GM21447 (cell line): ENCODE measurements at regions not wholly inside any gene's neighbourhood (a gene's known extent, or its start where the extent isn't known, plus 50 kb on each side); places are given as distances from the start of the nearest gene placed in this dataset.

Experiments
- ATAC-seq: cut with Tn5 transposase; IDR thresholded peaks from one replicate; pipeline ENCODE4 v1.9.1; 2021; ENCODE audit not compliant: unreplicated experiment

DNA sequence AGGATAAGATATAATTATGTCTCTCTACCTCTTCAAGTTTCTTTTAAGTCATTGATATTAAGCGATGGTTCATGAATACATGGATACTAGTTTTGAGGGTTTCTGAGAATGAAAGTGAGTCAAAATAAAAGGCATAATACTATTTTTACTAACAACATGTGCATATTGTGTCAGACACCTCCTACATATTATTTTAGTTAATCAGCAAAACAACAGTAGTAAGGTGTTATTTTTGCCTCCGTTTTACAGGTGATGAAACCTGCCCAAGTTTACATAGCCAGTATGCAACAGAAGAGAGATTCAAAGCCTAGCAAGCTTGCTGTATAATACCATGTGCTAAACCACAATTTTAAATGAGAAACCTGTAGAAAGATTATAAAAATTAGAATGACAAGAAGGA is 544.1 kb downstream of the EPHA5 start:
- ATAC-seq, result no peak

DNA sequence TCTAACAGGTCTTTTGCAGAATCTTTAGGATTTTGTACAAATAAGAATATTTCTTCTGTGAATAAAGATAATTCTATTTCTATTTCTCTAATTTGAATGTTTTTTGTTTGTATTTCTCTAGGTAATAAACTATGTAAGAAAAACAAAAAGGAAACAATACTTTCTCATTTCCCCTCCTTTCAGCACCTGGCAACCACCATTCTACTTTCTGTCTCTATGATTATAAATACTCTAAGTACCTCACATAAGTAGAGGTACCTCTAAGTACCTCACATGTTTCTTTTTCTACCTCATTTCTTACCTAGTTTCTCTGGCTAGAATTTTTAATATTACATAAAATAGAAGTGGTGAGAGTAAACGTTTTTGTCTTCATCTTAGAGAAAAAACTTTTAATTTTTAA is 550.0 kb downstream of the EPHA5 start:
- no peak for ATAC-seq

DNA sequence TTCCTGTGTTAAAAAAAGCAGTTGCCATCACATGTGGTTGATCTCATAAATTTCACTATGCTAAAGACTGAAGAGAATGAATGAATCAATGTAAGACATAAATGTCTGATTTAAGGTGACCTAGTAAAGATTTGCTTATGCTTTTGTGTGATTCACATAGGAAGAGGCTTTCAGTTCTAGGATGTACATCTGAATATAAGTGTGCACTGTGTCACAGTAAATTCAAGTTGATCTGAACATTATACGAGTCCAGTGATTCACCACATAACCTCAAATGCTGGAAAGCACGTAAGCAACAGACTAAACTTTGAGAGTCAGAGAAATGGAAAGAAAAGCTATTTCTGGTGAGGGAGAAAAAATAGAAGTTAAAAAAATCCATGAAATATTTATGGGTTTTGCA is 567.9 kb downstream of the EPHA5 start:
- no peak for ATAC-seq

DNA sequence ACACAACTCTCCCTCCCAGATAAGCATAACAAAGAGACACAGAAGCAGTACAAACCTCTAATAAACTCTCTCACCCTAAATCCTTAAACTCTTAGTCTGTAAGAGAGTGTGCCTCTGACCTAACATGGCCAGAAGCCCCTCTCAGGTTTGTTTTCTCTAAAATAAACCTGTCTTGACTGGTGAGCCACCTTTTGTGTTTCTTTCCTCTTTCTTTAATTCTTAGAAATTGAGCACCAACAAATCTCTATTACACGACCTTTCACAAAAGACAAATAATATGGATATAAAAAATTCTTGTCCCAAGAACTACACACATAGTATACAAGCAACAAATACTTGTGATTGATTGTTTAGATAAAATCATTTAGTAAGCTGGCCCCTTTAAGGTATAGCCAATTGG is 573.7 kb downstream of the EPHA5 start:
- no peak for ATAC-seq

DNA sequence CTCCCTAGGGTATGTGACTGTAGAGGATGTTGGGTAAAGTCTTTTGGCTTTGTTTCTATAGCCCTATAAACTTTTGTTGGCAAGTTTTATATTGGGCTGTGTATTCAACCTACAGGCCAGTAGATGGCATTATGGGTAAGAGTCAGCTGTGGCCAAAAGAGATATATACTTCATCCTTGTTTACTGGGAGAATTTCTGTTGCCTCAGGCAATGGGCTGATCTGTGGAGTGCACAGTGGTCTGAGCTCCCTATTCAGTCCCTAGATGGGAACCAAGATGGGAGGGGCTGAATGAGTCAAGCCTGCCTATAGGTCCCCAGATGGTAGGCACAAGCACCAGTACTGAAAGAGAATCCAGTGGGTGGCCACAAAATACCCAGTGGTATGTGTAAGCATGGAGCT is 580.6 kb downstream of the EPHA5 start:
- ATAC-seq, result no peak

DNA sequence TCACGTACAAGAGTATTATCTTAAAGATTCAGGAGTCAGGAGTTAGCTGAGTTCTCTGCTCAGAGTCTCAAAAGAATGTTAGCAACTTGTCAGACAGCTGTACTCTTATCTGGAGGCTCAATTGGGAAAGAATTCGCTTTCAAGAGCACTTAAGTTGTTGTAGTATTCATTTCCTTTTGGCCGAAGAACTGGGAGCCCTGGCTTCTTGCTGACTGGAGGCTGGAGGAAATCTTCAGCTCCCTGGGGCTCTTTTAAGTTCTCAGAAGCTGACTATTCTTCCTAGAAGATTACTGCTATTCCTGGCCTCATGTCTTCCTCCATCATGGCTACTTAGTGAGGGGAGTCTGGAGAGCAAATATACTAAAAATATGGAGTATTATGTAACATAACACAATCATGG is 587.2 kb downstream of the EPHA5 start:
- ATAC-seq, result no peak

DNA sequence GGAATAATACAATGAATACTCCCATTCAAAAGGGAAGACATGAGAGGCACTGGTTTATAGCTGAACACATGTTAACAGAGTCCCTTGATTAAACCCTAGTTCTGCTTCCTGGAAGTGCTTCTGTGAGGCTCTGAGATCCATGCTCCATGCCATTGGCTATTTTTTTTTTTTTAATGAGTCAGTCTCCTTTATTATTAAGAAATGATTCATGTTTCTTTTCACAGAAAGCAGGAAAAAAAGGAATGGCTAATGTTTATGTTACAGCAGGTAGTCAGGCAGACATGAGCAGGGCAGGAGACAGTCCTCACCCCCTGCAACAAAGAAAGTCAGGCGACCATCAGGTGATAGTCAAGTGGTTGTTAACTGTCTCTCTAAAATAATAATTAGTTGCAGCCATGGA is 598.7 kb downstream of the EPHA5 start:
- no peak for ATAC-seq

DNA sequence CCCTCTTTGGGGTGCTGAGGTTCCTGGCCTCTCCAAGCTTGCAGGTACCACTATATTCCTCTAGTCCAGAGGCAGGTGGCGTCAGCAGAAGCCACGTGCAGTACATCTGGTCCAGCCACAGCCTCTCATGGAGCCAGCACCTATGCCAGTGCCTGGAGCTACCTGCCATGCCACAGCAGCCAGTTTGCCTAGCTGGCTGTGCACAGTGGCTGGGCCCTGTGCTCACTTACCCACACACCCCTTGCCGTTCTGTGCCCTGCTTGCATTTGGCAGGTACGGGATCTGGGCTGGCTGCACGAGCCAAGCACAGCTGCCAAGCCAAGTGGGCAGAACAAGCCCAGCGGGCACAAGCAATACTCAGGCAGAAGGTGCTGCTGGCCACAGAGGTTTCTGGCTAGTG is 601.1 kb downstream of the EPHA5 start:
- ATAC-seq, result no peak

DNA sequence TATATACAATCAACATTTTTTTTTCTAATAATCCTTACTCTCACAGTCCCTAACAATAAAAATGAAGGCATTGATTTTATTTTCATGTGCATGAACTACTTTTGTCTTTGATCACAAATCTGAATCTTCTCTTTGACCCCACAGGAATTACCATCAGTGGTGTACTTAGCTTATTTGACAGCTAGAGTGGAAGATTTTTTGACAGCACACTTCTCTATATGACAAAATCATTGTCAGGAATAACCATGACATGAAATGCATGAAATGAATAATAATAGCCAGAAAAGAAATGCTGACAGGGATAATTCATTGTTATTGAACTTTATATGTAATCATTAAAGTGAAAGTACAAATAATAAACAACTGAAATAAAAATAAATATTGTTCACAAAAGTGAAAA is 604.2 kb downstream of the EPHA5 start:
- ATAC-seq, result no peak

DNA sequence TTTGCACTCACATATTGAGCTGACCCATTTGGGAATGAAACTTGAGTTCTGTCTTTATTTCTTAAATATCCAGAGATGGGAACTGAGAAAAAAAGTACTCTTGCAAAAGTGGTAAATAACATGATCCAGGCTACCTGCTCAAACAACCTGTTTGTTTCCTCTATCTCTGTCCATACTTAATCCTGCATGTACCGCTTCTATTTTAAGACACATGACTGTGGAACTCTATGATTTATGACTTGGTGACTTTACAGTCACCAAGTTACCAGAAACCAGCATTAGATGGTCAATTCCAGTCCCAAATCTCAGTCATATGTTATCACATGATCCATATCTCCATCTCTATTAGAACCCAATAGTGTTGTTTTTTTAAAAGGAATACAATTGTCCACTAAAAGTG is 606.7 kb downstream of the EPHA5 start:
- ATAC-seq, result no peak

DNA sequence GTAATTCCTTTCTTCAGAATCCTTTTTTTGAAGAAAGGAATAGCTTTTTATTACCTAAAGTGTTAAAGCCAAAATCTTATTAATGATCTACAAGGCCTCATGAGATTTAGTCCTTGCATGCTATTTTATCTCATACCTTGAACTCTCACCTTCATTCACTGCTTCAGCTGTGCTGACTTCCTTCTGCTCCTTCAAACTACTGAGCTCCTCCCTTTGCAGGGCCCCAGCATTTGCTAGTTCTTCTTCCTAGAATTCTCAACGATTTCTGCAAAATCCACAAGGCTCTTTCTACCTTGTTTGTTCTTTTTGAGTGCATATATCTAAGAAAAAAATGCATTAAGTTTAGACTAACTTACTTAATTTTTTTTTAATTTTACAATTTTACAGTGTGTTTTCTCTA is 619.5 kb downstream of the EPHA5 start:
- ATAC-seq, result no peak

DNA sequence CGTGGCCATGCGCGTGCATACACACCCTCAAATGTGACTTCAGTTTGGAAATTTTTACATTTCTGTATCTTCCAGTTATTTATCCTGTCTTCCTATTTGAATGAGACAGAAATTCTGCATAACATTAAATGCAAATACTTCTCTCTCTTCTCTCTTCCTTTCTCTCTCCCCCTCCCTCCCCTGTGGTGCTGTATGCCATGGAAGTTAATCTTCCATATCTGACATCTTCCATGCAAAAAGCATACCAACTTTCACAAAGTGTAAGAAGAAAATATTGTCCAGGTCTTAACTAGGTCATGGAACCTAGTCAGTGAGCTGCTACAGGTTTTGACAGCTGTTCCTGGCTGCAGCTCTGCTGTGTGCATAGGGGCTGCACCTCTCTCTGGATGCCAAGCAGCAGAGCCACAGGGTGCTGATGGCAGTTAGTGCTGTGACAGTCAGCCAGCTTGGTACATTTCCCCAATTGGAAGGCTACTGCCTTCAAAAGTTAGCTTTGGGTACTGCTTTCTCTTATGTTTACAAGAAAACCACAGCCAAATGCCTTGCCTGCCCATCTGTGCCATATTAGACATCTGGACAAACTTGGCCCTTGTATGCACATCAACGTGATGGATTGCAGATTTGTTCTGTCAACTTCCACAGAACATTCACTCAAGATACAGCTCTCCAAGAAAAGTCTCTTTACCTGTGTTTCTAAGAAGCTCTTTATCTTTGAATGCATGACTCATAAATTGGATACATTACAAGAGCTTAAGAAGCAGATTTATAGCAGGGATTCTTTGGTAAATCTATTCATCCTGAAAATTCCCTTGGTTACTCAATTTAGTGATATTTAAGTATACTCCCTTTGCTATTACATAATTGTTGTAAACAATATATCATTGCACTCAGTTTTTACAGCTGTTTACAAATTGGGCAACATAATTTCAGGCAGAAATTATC is 623.8 kb downstream of the EPHA5 start:
- ATAC-seq, result no peak

DNA sequence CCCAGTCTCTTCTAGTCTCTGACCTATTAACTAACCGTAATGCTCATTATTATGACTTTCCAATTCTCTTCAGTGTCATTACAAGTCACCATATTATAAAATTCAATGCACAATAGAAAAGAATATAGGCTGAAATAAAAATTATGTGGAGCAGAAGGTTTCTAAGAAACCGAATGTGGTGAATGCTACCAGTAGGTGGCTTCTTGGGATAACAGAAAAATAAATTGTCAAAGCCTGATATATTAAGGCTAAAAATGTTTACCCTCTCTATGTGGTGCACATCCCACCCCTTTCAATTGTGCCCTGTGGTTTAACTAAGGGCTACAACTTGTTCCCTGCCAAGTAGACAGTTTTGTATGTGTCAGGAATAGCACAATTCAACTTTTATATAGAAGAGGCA is 624.6 kb upstream of the TECRL start:
- no peak for ATAC-seq

DNA sequence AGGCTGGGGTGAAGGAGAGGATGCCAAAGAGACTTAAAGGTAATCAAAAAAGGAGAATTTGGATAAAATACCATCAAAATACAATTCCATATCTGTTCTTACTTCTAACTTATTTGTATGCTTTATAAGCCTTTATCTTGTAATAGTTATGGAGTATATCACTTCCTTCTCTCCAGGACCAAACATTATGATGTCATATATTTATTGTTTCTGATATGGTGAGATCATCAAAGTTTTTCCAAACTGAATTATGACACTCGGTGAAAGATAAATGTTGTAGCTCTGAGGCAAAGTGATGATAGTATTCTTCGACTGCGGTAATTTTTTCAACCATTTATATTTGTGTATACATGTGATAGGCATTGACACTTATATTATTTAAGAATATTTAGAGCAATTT is 619.3 kb upstream of the TECRL start:
- no peak for ATAC-seq

DNA sequence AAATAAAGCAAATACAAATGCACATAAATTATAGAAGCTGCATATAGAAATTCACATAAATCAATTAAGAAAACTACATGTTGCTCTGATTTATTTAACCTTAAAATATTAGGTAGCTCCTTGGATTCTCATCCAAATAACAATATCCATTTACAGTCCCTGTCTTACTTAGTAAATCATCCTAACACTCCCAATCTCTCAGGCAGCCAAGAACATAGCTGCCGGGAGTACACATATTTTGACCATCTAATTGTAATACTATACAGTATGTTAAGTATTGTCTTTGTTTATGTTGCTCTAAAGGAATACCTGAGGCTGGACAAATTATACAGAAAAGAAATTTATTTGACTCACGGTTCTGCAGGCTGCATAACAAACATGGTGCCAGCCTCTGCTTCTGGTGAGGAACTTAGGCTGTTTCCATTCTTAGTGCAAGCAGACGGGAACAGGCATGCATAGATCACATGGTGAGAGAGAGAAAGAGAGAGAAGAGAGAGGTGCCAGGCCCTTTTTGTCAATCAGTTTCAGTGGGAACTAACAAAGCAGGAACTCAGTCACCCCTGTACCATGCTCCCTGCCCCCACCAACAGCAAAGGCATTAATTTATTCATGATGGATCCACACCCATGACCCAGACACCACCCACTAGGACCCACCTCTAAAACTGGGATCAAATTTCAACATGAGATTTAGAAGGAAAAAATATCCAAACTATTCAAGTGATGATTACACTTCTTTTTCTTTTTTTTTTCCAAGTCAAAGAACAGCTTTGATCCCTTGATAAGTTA is 614.8 kb upstream of the TECRL start:
- ATAC-seq, result no peak

DNA sequence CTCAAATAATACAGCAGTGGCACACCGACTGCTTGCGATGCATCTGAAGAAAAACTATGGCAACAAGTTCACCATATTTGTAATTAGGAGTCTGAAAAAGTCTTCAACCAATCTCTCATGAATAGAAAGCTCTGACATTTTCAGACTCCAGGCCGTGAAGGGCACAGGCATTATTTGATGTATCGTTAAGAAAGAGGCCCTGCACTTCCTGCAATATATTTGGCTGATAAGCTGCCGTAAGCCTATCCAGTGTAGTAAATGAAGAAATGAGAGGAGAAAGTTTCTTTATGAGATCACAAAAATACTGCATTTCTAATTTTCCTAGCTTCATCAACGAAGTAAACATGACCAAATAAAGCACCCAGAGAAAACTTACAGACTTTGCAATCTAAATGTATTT is 613.8 kb upstream of the TECRL start:
- no peak for ATAC-seq

DNA sequence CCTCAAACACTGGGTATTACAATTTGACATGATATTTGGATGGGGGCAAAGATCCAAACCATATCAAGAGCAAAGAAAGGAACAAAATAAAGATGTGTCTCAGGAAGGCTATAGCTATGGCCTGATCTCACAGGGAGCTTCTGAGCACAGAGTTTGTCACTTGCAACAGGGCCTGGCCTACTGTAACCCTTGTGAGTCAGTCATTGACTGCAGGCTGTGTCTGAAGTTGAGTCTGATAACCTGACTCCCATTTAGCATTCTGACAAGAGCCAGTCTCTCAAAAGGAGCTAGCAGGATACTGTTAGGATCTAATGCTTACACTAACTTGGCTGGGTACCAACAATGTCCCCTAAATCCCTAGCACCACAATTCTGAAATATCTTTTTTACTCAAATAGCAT is 612.5 kb upstream of the TECRL start:
- no peak for ATAC-seq

DNA sequence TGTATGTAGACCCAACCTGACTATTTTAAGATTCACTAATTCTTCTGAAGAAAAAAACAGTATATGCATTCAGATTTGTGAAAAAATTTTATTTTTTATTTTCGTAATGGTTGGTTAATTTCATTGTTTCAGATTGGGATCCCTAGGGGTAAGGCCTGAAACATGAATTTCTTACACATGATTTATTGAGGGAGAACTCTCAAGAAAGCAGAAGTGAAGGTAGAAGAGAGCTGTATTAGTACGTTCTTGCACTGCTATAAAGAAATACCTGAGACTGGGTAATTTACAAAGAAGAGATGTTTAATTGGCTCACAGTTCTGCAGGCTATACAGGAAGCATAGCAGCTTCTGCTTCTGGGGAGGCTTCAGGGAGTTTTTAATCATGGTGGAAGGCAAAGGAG is 611.9 kb upstream of the TECRL start:
- no peak for ATAC-seq

DNA sequence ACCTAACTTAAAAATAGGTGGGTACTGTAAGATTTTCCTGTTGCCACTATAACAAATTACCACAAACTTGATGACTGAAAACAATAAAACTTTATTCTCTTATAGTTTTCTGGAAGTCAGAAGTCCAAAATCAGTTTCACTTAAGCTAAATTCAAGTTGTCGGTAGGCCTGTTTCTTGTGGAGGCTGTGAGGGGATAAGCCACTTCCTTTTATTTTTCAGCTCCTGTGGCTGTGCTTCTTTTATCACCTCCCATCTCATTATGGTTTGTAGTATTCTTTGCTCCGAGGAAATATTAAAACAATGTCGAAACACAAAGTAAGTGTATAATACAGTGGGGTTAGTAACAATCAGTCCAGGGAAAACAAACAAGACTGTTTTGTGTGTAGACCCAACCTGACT is 610.5 kb upstream of the TECRL start:
- no peak for ATAC-seq

DNA sequence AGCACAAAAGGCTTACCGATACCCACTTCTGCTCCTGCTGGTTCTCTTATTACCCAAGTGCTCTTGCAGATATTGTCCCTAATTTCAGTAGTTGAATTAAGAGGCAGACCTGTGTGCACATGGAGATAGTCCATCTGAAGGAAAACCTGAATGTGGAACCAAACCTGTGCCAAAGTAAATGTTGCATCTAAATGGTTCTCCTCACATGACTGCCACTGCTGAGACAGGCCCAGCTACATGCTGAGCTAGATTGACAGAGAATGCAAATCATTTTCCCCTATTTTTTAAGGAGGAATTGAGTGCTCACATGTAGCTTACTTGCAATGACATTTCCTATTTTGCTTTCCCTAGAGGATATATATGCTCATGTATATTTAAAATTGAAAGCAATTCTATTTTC is 609.1 kb upstream of the TECRL start:
- ATAC-seq, result no peak

DNA sequence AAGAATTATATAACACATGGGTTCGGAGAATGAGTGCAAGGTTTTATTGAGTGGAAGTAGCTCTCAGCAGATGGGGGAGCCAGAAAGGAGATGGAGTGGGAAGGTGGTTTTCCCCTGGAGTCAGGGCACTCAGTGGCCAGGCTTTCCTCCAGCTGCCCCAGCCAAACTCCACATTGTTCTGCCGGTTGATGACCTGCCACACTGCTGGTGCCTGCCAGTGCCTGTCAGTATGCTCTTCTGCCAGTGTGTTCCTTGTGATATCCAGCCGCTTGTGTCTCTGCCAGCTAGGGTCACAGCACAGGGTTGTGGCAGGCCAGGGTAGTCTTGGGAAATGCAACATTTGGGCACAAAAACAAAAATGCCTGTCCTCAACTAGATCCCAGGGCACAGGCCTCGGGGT is 604.8 kb upstream of the TECRL start:
- no peak for ATAC-seq

DNA sequence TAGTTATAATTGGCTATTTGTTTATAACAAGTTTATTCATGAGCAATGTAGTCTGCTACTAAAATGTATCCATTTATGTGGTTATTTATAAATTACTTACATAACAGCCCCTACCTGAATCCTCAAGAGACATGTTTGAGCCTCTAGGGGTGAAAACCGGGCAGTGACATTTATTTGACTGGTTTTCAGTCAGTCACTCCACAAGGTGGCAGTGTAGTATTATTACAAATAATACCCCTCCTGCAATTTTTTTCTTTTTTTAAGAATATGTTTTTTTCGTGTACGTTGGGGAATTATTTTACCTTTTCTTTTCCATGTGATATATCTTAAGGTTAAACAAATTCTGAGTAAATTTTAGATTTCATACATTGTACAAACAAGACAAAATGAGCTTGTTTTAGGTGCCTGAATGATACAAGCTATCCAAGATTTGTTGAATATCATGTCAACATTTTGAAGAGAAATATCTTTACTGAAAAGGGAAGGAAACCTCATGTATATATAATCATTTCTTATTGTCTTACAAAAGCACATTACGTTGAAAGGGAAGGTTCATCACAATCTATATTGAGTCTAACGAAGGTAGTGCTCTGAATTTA is 598.7 kb upstream of the TECRL start:
- ATAC-seq, result no peak
